Glomerular visceral epithelial cell (primary cell): ENCODE measurements at regions not wholly inside any gene's neighbourhood (a gene's known extent, or its start where the extent isn't known, plus 50 kb on each side); places are given as distances from the start of the nearest gene placed in this dataset.

ENCODE experiments used
- DNase-seq: peaks from one replicate; pipeline ENCODE4 v3.0.0-alpha.2; 2016; ENCODE audit errors: extremely low spot score

DNA sequence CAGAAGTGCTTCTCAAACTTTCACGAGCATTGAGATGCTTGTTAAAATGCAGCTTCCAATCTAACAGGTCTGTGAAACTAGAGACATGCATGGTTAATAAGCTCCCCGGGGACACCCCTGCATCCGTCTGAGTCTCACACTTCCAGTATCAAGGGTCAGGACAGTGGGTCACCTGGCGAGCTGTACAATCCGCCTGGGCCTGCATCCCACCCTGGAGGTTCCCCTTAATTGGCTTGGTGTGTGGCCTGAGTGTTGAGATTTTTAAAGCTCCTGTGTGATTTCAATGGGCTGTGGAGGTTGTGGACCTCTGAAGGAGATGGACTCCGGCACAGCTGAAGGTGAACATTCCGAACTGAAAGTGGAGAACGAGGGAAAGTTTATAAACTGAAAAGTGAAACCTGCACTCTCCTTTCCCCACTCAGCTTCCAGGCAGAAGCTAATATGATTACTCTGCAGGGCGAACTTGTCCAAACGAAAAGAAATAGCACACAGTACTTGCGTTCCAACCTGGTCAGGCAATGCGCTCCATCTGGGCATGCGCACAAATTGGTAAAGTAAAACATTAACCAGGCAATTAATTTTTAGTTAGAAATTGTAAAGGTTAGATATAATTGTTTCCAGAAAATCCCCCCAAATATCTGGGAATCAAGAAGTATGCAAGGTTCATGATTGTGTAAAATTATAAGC lies 191.7 kb upstream of the ALKAL2 start:
- DNase-seq, result no peak

GRCh38 chr2:479031-479430 lies 191.1 kb upstream of the ALKAL2 start:
- DNase-seq, result no peak

DNA sequence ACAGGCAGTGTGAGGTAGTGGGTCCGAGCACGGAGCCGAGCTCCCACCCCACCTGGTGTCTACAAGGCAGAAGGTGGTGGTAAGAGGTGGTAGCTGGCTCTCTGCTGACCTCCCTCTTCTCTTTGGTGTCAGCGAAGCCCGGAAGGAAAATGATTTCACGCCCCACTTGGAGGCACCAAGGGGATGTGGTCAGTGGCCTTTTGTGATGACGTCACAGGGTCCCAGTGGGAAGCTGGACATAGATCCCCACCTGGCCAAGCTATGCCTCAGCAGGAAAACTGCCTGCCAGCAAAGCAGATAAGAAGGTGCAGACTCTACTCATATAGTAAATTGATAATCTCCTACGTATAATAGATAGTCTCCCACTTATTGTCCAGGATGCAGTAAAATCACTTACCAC lies 183.7 kb upstream of the ALKAL2 start:
- DNase-seq, result no peak

GRCh38 chr2:469514-469913 lies 181.6 kb upstream of the ALKAL2 start:
- no peak for DNase-seq

GRCh38 chr2:468648-469336 lies 180.9 kb upstream of the ALKAL2 start:
- no peak for DNase-seq

- no peak for DNase-seq
Observed at GRCh38 chr2:467892-468647, 180.2 kb upstream of the ALKAL2 start.

- no peak for DNase-seq
Observed at GRCh38 chr2:467543-467891, 179.6 kb upstream of the ALKAL2 start.

DNA sequence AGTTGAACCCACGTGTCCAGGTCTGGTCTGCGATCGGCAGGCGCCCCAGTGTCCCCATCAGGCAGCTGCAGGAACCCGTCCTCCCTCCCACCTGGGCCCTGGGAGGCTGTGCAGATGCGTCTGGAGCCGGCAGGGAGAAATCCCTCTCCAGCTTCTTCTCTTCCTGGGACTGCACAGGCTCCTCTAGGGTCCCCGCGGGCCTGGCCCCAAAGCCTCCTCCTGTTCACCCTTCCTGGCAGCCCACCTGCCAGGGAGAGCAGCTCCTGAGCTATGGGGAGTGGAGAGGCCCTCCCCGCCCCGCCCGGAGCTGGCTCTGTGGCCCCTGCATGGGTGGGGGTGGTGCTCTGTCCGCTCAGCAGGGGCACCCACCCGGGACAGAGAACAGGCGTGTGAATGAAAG lies 179.2 kb upstream of the ALKAL2 start:
- no peak for DNase-seq

GRCh38 chr2:464562-465309 lies 176.8 kb upstream of the ALKAL2 start:
- no peak for DNase-seq

DNA sequence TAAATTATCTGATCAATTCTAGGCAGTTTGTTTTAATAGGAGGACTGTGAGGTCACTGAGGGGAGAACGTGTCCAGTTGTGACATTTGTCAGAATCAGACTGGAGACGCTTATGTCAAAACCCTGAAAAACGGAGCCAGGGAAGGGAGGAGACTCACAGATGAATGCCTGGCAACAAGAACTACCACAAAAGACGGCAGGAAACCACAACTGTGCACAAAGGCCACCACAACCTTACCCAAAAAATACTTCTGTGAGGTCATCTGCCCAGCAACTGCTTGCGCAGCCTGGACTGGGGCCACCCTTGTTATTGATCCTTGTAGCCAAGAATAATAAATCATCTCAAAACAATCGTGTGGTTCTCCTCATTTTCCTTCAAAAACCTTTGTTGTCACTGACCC lies 173.0 kb upstream of the ALKAL2 start:
- peak; percentile 1 for DNase-seq

DNA sequence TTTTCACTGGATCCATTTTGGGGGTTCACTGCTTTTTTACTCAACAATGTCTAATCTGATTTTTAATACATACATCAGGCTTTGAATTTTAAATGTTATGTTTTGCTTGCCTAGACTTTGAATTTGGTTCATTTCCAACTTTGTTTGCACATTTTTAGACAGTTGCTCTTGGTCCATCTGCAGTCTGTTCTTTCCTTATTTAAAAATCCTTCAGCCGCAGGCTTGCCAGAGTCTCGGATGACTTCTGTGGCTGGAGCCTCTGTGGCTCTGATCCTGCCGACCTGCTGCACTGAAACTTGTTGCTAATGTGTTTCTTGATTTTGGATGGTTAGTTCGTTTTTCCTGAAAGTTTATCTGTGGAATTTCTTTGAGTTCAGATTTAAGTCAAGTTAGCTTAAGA lies 172.0 kb upstream of the ALKAL2 start:
- no peak for DNase-seq

- DNase-seq, result no peak
Observed at GRCh38 chr2:458425-458815, 170.5 kb upstream of the ALKAL2 start.

GRCh38 chr2:457792-458424 lies 170.0 kb upstream of the ALKAL2 start:
- DNase-seq, result no peak

DNA sequence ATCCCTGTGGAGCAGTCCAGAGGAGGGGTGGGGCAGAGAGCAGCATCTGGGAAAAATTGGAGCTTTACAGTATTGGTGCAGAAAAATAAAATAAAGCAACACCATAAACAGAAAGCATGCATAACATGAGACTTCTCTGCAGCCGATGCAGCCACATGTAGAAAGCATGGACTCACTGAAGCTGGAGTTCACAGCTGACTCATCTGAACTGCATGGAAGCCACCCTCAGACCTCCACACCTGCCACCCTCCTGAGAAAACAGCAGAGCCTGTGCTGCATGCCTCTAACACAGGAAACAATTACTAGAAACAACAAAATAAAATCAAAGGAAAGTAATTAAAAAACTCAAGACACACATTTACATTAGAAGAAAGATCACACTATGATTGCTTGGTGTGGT lies 169.4 kb upstream of the ALKAL2 start:
- no peak for DNase-seq

DNA sequence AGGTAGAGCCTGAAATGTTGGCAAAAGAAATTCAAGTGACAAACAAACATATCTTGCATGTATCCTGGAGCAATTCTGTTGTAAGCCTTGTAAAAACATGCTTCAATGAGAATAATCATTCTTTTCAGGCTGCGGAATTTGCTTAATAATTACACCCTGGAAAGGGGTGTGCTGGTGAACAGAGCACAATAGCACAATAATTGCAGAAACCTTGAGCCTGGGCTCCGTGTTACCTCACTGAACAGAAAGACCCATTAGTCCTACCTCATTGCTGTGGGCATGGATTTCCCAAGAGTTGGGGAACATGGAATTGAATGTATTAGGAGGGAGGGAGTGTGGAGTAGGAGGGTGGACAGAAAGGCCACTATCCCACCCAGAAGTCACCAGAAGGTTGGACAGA lies 168.0 kb upstream of the ALKAL2 start:
- no peak for DNase-seq

DNA sequence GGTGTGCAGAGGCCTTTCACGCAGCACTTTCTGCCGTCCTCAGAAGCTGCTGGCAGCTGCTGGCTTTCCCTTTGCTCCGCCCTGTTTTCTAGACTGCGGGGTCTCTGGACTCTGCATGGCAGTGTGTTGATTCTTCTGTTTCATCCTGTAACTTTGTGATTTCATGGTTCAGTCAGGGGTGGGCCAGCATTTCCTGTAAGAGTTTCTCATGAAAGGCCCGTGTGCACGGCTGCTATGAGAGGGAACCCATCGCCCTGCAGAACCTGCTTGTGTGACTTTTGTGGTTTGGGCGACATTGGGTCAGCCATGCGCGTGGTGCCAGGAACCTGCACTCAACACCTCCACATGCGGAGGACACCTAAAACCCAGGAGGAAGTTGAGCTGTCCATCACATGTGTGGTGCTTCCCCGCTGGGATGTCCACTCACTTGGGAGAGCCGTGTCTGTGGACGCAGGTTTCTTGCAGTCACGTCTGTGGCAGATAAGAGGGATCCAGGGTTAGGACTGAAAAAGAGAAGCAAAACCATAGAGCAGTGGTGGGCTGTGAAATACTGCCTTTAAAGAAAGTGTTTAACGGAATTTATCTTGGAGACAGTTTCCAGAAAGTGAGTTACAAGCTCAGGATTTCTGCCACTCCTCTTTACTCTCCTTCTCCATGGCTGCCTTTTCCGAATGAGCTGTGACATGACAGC lies 167.3 kb upstream of the ALKAL2 start:
- DNase-seq, result no peak

DNA sequence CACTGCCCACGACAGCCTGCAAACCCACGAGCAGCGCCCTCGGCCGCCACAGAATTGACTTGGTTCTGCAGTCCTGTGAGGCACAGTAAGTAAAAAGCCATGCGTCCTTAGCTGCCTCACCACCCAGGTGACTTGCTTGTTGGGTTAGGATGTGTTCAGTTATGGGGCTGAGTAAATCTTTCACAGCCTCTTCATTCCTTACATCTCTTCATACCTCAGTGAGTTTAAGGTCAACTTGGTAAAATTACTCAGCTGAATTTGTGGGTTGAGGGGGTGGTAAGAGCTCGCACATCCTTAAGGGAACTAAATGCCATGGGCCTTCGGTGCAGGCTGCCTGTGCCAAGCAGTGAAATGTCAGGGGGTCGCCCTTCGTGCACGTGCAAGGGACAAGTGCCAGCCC lies 165.2 kb upstream of the ALKAL2 start:
- peak; percentile 37 for DNase-seq

- DNase-seq, result no peak
Observed at GRCh38 chr2:451495-451894, 163.6 kb upstream of the ALKAL2 start.

- no peak for DNase-seq
Observed at GRCh38 chr2:449246-450067, 161.6 kb upstream of the ALKAL2 start.

DNA sequence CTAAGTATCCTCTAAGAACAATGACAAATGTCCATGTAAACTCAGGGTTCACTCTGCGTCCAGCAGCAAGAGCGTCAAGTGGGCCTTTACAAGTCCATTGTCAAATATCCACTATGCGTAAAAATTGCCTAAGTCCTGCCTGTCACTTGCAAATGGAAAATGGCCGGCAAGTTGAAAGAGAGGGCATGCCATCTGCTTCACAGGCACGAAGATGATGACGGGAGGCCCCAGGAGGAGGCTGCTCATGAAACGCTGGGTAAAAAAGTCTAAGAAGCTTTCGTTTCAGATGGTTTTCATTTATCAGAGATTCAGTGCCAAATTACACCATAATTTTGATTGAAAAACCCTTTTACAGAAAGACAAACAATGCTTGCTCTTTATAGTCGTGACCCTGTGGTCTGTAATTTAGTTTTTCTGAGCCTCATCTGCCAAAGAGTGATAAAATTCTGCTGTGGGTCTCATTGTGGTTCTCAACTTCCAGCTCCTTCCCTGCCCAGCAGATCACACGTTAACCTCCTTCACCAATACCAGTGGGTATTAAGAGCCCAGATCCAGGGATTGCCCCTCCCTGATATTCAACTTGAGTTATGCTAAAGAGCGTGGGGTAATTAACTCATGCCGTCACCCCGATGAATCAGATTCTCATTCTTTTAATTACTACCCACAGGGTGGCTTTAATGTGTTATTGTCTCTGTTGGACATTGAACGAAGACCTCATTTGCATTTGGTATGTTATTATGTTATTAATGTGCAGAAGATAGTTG lies 160.2 kb upstream of the ALKAL2 start:
- DNase-seq, result no peak
